Kidney (tissue), 13 donors: ENCODE measurements at regions not wholly inside any gene's neighbourhood (a gene's known extent, or its start where the extent isn't known, plus 50 kb on each side); places are given as distances from the start of the nearest gene placed in this dataset.

Experiments used
- DNase-seq, 5 donors: peaks; one replicate each; pipeline ENCODE4 v3.0.0-alpha.2; 2013 to 2020
- FAIRE-seq: peaks from 2 replicates; lab custom pipeline; 2012; peaks lifted over from hg19 to GRCh38; lab: Jason Lieb, UNC
- H3K27ac ChIP-seq, 2 donors: one replicate each; pipeline ENCODE4 v1.7.0; 2013; ENCODE audit warnings: low read depth in 2 of 2, low read length in 2 of 2, inconsistent platforms in 1 of 2
- H3K27me3 ChIP-seq: one replicate; pipeline ENCODE4 v1.7.1; 2013; ENCODE audit warnings: low read length, inconsistent platforms; ENCODE audit not compliant: control insufficient read depth, insufficient read depth
- H3K36me3 ChIP-seq, 3 donors: one replicate each; pipeline versions ENCODE4 v1.7.0 to v1.7.1; 2013; ENCODE audit warnings: low read length in 3 of 3, control low read depth in 1 of 3, inconsistent platforms in 1 of 3; ENCODE audit not compliant: insufficient read depth in 3 of 3, control insufficient read depth in 2 of 3
- H3K4me1 ChIP-seq, 3 donors: one replicate each; pipeline versions ENCODE4 v1.7.0 to v1.7.1; 2013; ENCODE audit warnings: low read length in 3 of 3, inconsistent platforms in 1 of 3, low read depth in 1 of 3; ENCODE audit not compliant: control insufficient read depth in 2 of 3, insufficient read depth in 2 of 3
- H3K4me3 ChIP-seq, 3 donors: one replicate each; pipeline versions ENCODE4 v1.7.0 to v1.8.1; 2013; ENCODE audit warnings: low read length in 3 of 3, control low read depth in 1 of 3, inconsistent platforms in 1 of 3
- H3K9ac ChIP-seq, 3 donors: one replicate each; pipeline versions ENCODE4 v1.7.0 to v1.7.1; 2013; ENCODE audit warnings: low read length in 3 of 3, control low read depth in 1 of 3, inconsistent platforms in 1 of 3
- H3K9me3 ChIP-seq, 3 donors: one replicate each; pipeline versions ENCODE4 v1.7.0 to v1.7.1; 2013; ENCODE audit warnings: low read length in 3 of 3, control low read depth in 1 of 3, inconsistent platforms in 1 of 3; ENCODE audit not compliant: control insufficient read depth in 2 of 3, insufficient read depth in 1 of 3
- CTCF ChIP-seq: IDR thresholded peaks from 3 replicates; pipeline ENCODE4 v1.5.1; 2012; ENCODE audit warnings: mild to moderate bottlenecking, moderate library complexity, borderline replicate concordance; ENCODE audit not compliant: insufficient read depth; ENCODE audit errors: extremely low read depth
- intact Hi-C: fragments of 100-400 bp; cut with DNase I; formaldehyde crosslinking; loops from one replicate; pipeline ENCODE4 v1.11.1; 2022
- donor health status: control.
- donor health status: control.
- donor health status: control.
- donor health status: control.
- donor health status: control.
- donor health status: DM: yes; HTN: yes; CAD: no.
- donor health status: Normal renal cell carcinoma (clear cell type).

- Histone ChIP-seq H3K4me3 (no peak overlapping the region), H3K27ac (no peak overlapping the region), H3K36me3 (no peaks in the 10 kb centered on the region), H3K4me1 (no peaks in the 10 kb centered on the region), H3K9me3 (no peaks in the 10 kb centered on the region), H3K27me3 (no peaks in the 10 kb centered on the region), H3K9ac (no peak overlapping the region)
- no peak for TF ChIP-seq CTCF
- intact Hi-C loops: no loop called here
- no peak for DNase-seq
- FAIRE-seq: no peak
Measured at GRCh38 chr2:239625156-239625845, 224.5 kb upstream of the HDAC4 start.

- FAIRE-seq: no peak
Measured at GRCh38 chr2:239621611-239622010, 220.8 kb upstream of the HDAC4 start.

GRCh38 chr2:239619369-239619768, 218.5 kb upstream of the HDAC4 start:
- intact Hi-C loops: no loop called here
- Histone ChIP-seq H3K27ac (no peak overlapping the region), H3K36me3 (no peaks in the 10 kb centered on the region), H3K4me3 (no peak overlapping the region), H3K9me3 (peaks cover 0 to 7% (median 0%) of the 10 kb centered on the region in 3 donors), H3K27me3 (no peaks in the 10 kb centered on the region), H3K9ac (no peak overlapping the region), H3K4me1 (no peaks in the 10 kb centered on the region)
- TF ChIP-seq CTCF: no peak
- no peak for DNase-seq
- FAIRE-seq: no peak

More at GRCh38 chr2:239621611-239622010, 220.8 kb upstream of the HDAC4 start:
- H3K36me3 ChIP-seq: no peaks in the 10 kb centered on the region
- no peaks in the 10 kb centered on the region for H3K27me3 ChIP-seq
- TF ChIP-seq CTCF: no peak
- intact Hi-C loops: no loop called here
- no peak overlapping the region for H3K4me3 ChIP-seq
- H3K9me3 ChIP-seq: peaks cover 0 to 7% (median 0%) of the 10 kb centered on the region in 3 donors
- no peak for DNase-seq
- H3K9ac ChIP-seq: no peak overlapping the region
- H3K27ac ChIP-seq: no peak overlapping the region
- no peaks in the 10 kb centered on the region for H3K4me1 ChIP-seq
